GM21737 (cell line): ENCODE measurements at regions not wholly inside any gene's neighbourhood (a gene's known extent, or its start where the extent isn't known, plus 50 kb on each side); places are given as distances from the start of the nearest gene placed in this dataset.

Experiments used
- ATAC-seq: cut with Tn5 transposase; IDR thresholded peaks from one replicate; pipeline ENCODE4 v1.9.1; 2021; ENCODE audit warnings: mild to moderate bottlenecking, moderate library complexity; ENCODE audit not compliant: unreplicated experiment

- ATAC-seq, result no peak
Observed at GRCh38 chr10:129075927-129076326, 391.1 kb upstream of the MGMT start.

DNA sequence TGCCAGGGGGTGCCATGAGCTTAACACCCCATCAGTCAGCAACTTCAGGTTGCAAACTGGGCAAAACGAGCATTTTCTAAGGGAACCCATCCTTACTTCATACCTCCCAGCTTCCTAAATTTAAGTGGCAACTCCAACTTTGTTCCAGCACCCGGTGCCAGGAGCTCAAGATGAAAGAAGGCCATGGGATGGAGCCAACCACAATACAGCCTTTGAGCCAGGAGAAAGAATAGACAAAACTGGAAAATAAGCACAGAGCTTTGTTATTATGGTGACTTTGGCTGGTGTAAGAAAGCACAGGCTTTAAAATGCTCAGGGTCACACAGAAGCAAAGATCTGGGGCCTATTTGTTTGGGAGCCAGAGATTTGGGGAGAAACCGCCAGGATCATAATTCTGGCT lies 388.7 kb upstream of the MGMT start:
- no peak for ATAC-seq

DNA sequence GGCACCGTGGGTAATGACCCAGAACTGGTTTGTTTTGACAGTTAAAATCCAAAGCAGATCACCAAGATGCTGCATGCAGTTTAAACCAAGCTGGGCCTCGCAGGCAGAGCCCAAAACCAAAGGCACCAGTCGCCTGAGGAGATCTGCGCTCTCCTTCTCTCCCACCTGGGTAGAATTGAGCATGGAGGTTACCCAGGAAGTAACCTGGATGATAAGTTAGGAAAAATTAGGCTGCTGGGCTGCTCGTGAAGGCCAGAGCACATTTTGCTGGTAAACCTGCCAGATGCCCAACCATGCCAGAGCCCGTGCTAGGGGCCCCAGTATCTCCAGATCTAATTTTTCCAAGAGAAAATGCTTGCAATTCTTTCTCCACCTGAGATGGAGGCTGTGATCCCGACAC lies 388.3 kb upstream of the MGMT start:
- no peak for ATAC-seq

GRCh38 chr10:129079705-129080104 lies 387.3 kb upstream of the MGMT start:
- no peak for ATAC-seq

GRCh38 chr10:129085811-129086210 lies 381.2 kb upstream of the MGMT start:
- ATAC-seq, result no peak

GRCh38 chr10:129089341-129089740 lies 377.7 kb upstream of the MGMT start:
- no peak for ATAC-seq

DNA sequence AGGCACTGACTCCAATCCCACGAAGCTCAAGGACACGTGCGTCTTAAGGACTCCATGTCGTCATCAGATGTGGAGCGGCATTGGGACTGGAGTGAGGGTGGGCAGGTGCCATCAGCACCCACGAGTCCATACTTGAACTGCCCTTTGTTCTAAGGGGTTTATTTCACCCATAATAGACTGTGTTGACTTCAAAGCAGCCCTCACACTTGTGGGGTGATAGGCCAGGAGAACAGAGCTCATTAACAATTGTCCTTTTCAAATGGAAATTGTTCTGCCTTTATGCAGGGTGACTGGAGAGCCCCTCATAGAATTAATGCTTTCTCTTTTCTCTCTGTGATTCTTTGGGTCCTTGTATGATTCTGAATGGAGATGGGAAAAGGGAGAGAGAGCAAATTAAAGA lies 376.9 kb upstream of the MGMT start:
- no peak for ATAC-seq

DNA sequence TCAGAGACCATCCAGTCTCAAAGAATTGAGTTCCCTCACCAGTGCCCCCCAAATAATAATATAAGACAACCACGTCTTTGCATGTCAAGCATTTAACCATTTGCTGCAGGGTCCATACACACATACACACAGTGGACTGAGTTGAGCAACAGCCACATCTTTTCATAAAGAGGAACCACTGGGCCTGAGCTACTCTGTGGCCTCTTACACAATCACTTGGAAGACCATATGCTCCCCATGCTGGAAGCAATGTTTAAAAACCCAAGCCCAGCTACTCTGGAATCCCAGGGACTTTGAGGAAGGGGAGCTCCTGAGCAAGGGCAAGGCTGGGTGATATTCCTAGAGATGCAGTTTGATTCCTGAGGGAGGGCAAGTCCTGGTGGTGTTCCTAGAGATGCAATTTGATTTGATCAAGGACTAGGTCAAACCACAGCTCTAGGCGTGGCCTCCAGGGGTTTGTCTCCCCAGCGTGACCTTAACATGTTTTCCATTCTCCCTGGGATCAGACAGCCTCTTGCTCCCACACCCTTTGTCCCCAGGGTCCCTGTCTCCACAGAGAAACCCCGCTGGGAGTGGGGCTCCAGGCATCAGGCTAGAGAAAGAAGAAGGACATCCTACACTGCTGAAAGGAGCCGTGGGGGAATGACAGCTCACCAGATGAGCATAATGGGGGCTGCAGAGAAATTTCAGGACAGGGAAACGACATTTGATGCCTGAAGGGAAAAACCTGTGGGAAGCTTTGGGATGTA lies 376.2 kb upstream of the MGMT start:
- no peak for ATAC-seq

DNA sequence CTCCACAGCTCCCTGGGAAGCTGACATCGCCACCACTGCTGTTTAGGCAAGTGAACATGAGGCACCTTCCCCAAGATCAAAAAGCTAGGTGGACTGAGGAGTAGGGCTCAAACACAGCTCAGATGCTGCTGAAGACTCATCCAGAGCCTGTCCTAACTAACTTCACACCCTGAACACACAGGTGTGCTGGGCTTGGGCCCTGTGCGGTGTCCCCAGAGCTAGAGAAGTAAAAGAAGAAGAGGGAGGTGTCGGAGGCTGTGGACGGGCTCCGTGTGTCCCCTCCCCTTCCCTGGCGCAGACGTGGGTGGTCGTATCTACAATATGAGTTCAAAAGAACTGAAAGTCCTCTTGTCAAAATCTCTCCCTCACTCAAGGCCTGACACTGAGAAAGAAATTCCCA lies 373.4 kb upstream of the MGMT start:
- no peak for ATAC-seq

GRCh38 chr10:129094233-129094632 lies 372.8 kb upstream of the MGMT start:
- no peak for ATAC-seq

DNA sequence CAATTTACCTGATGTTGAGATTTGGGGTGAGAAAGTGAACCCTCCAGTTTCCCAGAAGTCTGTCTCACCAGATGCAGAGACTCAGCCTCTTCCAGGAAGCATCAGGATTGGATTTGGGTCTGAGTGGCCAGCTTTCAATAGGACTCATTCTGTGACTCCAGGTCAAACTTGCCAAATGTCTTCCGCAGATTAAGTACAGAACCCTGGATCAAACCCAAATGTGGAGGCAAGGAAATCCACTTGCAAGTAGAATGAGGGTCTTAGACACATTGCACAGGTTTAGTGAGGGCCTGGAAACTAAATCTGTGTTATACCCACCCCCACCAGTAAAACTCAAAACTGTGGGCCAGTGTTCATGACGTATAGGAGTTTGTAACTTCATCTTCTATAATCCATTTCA lies 372.2 kb upstream of the MGMT start:
- ATAC-seq, result no peak

- ATAC-seq, result no peak
Observed at GRCh38 chr10:129095680-129096064, 371.4 kb upstream of the MGMT start.

DNA sequence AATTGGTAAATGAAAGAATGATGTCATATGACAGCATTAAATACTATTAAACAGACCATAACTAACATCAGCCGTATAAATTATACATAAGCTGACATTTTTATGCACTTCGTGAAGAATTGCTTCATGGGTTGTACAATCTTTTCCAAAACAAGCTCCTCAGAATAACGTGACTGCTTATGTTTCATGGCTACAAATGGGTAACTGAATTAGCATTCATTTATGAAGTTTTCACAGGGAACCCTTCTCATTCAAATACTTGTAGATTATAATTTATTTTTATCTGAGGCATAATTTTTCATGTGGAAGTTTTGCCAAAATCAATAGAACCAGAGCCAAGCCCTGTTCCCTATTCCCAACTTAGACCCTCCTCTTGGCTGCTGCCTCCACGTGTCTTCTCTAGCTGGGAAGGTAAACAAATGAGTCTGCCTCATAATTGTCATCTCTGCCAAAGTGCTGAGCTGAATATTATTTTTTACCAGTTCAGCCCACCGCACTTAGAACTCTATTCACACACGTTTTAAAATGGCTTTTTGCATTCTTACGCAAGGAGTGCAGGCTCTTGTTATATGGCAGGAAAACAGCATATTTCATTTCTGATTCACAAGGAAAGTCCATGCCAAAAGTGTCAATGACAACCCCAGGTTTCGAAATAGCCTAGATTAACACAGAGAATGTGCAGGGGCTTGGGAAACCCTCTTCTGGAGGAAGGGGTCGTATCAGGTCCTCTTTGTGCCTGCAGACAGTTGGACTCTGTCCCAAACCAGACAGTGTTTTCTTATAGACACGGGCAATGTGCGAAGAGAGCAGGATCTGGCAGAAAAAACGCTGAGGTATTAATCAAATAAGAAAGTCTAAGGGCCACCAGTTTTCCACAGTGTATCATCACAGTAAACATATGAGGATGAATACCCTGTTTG lies 370.7 kb upstream of the MGMT start:
- no peak for ATAC-seq

DNA sequence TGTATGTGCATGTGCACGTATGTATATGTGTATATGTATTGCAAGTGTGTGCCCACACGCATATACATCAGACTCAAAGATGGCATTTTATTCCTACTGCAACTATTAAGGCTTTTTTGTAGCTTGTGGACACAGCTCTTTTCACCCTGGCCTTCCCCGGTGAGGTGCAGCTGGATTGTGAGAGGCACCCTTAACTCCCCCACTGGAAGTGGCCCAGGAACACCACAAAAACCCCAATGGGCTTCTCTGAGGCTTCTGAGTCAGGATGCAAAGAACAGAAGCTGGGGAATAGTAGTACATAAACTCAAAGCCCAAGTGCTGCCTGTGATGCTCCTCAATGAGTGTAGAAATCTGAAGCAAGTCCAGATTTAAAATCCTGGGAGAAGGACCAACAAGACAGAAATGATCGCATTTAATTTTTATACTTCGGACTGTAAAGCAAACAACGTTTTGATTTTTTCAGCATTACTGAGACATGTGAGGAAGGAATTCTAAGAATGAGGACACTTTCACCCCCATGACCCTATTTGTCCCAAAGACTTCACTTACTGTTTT lies 369.2 kb upstream of the MGMT start:
- ATAC-seq, result no peak

DNA sequence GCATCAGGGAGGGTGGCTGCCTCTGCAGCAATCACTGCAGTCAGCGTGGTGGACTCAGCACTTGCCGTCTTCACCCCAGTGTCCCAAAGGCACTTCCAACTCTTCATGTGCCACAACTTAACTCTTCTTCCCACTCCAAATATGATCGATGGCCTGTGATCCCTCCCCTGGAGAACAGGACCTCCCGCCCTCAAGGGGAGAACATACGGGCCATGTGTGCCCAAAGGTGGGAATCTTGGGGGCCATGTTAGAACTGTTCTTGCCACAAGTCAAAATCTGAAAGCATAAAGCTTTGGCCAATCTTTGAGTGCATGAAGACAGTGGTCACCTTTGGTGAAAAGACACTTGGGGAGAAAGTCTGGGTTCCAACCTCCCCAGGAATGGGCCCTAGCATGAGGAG lies 368.5 kb upstream of the MGMT start:
- no peak for ATAC-seq

DNA sequence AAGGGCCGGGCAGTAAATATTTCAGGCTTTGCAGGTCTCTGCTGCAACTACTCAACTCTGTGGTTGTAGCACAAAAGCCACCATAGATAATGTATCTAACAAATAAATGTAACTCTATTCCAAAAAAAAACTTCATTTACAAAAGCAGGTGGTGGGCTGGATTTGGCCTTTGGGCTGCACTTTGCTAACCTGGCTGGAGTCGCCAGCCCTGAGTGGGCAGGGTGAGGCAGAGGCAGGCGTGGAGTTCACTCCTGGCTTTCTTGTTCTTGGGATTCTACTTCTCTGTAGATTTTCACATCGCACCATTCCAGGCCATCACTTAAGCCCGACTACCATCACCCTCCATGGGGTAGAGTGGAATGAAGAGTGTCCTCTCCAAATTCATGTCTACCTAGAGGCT lies 367.6 kb upstream of the MGMT start:
- ATAC-seq, result no peak

DNA sequence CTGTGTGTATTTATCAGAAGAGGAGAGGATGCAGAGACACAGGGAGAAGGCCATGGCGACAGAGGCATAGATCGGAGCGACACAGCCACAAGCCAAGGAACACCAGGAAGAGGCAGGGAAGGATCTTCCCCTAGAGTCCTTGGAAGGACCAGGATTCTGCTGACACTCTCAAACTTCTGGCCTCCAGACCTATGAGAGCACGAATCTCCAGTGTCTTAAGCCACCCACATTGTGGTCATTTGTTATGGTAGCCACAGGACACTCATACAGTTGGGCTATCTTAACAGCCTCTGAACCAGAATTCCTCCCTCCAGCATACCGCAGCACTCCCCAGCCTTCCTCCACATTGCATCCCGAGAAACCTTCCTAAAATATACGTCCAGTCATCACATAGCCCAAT lies 367.0 kb upstream of the MGMT start:
- no peak for ATAC-seq

- ATAC-seq, result no peak
Observed at GRCh38 chr10:129101232-129101980, 365.6 kb upstream of the MGMT start.

GRCh38 chr10:129102906-129103693 lies 363.9 kb upstream of the MGMT start:
- ATAC-seq, result no peak

DNA sequence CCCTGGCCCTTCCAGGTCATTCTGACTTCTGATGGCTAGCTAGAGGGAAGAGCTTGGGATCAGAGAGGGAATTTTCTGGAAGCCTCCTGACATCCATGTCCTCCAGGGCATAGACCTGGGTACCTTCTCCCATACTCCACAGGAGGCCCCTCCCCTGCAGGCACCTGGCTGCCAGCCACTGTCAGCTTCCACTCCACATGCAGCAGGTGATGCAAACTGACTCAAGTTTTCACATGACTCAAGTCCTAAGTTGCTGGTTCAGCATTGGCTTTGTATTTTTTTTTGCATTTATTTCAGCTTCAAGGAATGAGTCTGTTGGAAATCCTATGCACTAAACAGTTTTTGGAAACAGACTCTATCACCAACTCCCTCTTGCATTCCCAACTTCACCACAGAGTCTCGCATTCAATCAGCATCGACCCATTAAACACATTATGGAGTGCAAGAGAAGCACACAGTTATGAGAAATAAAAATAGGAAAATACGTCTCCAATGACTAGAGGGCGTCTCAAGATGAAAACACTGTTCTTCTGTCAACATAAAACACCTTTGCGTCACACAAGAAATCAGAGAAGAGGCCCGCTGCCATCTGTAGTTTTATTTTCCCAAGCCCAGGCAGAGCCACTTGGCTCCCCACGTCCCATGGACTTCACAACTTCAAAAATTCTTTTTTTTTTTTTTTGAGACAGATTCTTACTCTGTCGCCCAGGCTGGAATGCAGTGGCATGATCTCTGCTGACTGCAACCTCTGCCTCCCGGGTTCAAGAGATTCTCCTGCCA lies 362.6 kb upstream of the MGMT start:
- no peak for ATAC-seq
